HEK293 (cell line): ENCODE measurements at regions not wholly inside any gene's neighbourhood (a gene's known extent, or its start where the extent isn't known, plus 50 kb on each side); places are given as distances from the start of the nearest gene placed in this dataset.

ENCODE experiments used
- CTCF ChIA-PET: fragments of 350-600 bp; formaldehyde crosslinking; extraction: SDS; loops from one replicate; lab custom pipeline; 2021; ENCODE audit warnings: antibody characterized with exemption; lab: Yijun Ruan, JAX
- POLR2A ChIA-PET: fragments of 300-600 bp; formaldehyde crosslinking; extraction: SDS; loops from one replicate; lab custom pipeline; 2020; ENCODE audit warnings: antibody characterized with exemption, inconsistent platforms; lab: Yijun Ruan, JAX
- H3K27ac ChIP-seq: fragments of 200-500 bp; sonication (Bioruptor generic); 2 replicates; pipeline ENCODE4 v1.5.1; 2014; ENCODE audit warnings: low read depth, low read length, control low read depth, inconsistent platforms; ENCODE audit errors: extremely low read depth
- H3K36me3 ChIP-seq, 2 experiments: fragments of 200-500 bp in 1 of 2; sonication (Bioruptor generic) in 1 of 2; 1 replicate in 1 of 2; 2 replicates in 1 of 2; pipeline ENCODE4 v1.5.1; 2014 to 2017; ENCODE audit warnings: inconsistent platforms in 2 of 2, low read length in 2 of 2; ENCODE audit not compliant: control insufficient read depth in 2 of 2, insufficient read depth in 1 of 2
- H3K4me1 ChIP-seq: fragments of 200-500 bp; sonication (Bioruptor generic); 2 replicates; pipeline ENCODE4 v1.5.1; 2014; ENCODE audit warnings: mild to moderate bottlenecking, low read length, inconsistent platforms; ENCODE audit not compliant: control insufficient read depth, insufficient read depth
- H3K4me3 ChIP-seq: 2 replicates; pipeline ENCODE4 v1.5.1; 2011; ENCODE audit warnings: low read depth, mild to moderate bottlenecking, control low read depth, low read length, moderate library complexity
- H3K9me3 ChIP-seq: fragments of 200-500 bp; sonication (Bioruptor generic); 2 replicates; pipeline ENCODE4 v1.5.1; 2014; ENCODE audit warnings: low read depth, low read length, inconsistent platforms; ENCODE audit not compliant: control insufficient read depth, insufficient read depth
- KLF9 ChIP-seq: fragments of 450-650 bp; formaldehyde crosslinking; IDR thresholded peaks from 2 replicates; pipeline ENCODE4 v1.5.1; 2016; ENCODE audit warnings: missing biosample characterization, missing genetic modification characterization, low read depth
- MEIS1 ChIP-seq: sonication (generic); formaldehyde crosslinking; IDR thresholded peaks from 2 replicates; pipeline ENCODE4 v1.8.1; 2022; ENCODE audit warnings: missing genetic modification reagents, mild to moderate bottlenecking, borderline replicate concordance
- RBAK ChIP-seq: fragments of 450-650 bp; formaldehyde crosslinking; IDR thresholded peaks from 2 replicates; pipeline ENCODE4 v1.5.1; 2016; ENCODE audit warnings: missing biosample characterization, missing genetic modification characterization
- ZFP41 ChIP-seq: fragments of 450-650 bp; formaldehyde crosslinking; IDR thresholded peaks from 2 replicates; pipeline ENCODE4 v1.5.1; 2016; ENCODE audit warnings: missing biosample characterization, missing genetic modification characterization, borderline replicate concordance
- ZNF133 ChIP-seq: fragments of 450-650 bp; formaldehyde crosslinking; IDR thresholded peaks from 2 replicates; pipeline ENCODE4 v1.5.1; 2016; ENCODE audit warnings: missing biosample characterization, missing genetic modification characterization
- ZNF211 ChIP-seq: fragments of 450-650 bp; formaldehyde crosslinking; IDR thresholded peaks from 2 replicates; pipeline ENCODE4 v1.5.1; 2016; ENCODE audit warnings: low read depth, missing biosample characterization, missing genetic modification characterization
- ZNF350 ChIP-seq: fragments of 450-650 bp; formaldehyde crosslinking; IDR thresholded peaks from 2 replicates; pipeline ENCODE4 v1.5.0; 2017; ENCODE audit warnings: missing biosample characterization, mild to moderate bottlenecking, missing genetic modification characterization
- ZNF600 ChIP-seq: fragments of 450-650 bp; formaldehyde crosslinking; IDR thresholded peaks from 2 replicates; pipeline ENCODE4 v1.5.1; 2016; ENCODE audit warnings: missing biosample characterization, missing genetic modification characterization
- ZNF747 ChIP-seq: fragments of 450-650 bp; formaldehyde crosslinking; IDR thresholded peaks from 2 replicates; pipeline ENCODE4 v1.5.1; 2016; ENCODE audit warnings: missing biosample characterization, missing genetic modification characterization
- ZNF76 ChIP-seq: fragments of 450-650 bp; formaldehyde crosslinking; IDR thresholded peaks from 2 replicates; pipeline ENCODE4; 2016; ENCODE audit warnings: low read depth, missing biosample characterization, missing genetic modification characterization, borderline replicate concordance
- ZNF843 ChIP-seq: fragments of 450-650 bp; formaldehyde crosslinking; IDR thresholded peaks from 2 replicates; pipeline ENCODE4 v1.5.1; 2016; ENCODE audit warnings: missing biosample characterization, missing genetic modification characterization
- TF ChIP-seq, protein P1 (sequence below): fragments of 450-650 bp; formaldehyde crosslinking; IDR thresholded peaks from 2 replicates; pipeline ENCODE4 v1.5.1; 2016; ENCODE audit warnings: missing biosample characterization, missing genetic modification characterization
- TF ChIP-seq, protein P2 (sequence below): fragments of 450-650 bp; formaldehyde crosslinking; IDR thresholded peaks from 2 replicates; pipeline ENCODE4 v1.5.1; 2016; ENCODE audit warnings: missing biosample characterization, missing genetic modification characterization
- TF ChIP-seq, protein P3 (sequence below): fragments of 450-650 bp; formaldehyde crosslinking; conservative IDR thresholded peaks from 2 replicates; pipeline ENCODE4 v1.5.1; 2016; ENCODE audit warnings: low read depth, missing biosample characterization, missing genetic modification characterization
- TF ChIP-seq, protein P4 (sequence below): fragments of 450-650 bp; formaldehyde crosslinking; IDR thresholded peaks from 2 replicates; pipeline ENCODE4 v1.5.1; 2016; ENCODE audit warnings: missing biosample characterization, missing genetic modification characterization
- TF ChIP-seq, protein P5 (sequence below): fragments of 450-650 bp; formaldehyde crosslinking; IDR thresholded peaks from 2 replicates; pipeline ENCODE4 v1.5.1; 2016; ENCODE audit warnings: missing biosample characterization, missing genetic modification characterization

DNA sequence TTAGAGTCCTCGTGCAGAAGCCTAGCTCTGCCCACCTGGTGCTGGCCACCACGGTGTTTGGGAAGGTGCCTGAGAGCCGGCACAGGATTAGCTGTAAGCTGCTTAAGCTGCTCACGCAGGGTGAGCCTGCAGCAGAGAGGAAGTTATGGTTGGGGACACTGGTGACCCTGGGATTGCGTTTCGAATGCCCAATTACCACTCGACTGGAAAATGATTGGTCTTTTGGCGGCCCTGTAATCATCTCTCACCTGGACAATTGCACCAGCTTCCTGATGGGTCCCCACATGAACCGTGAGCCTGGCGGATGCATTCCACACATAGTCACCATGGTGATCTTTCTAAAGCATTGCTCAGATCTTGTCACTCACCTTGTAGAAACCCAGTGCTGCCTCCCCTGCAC, 442.3 kb upstream of the ZMIZ1 start:
- Histone ChIP-seq H3K9me3 (no peaks in the 10 kb centered on the region), H3K27ac (no peak overlapping the region), H3K4me1 (peaks cover 3% of the 10 kb centered on the region; the same call in 1 of the 2 replicates), H3K4me3 (no peak overlapping the region), H3K36me3 (no peaks in the 10 kb centered on the region)
- ChIA-PET CTCF (interaction anchor here (0.8 kb wide), 1 partner anchor 313 kb away, joined by 3 read pairs; no protein-coding TSS in a partner anchor), POLR2A (no interaction called here)
- TF ChIP-seq ZNF76 (no peak), ZNF843 (tag by site-specific recombination) (no peak), ZNF350 (no peak), RBAK (no peak), MEIS1 (CRISPR knock-in tag) (no peak)

DNA sequence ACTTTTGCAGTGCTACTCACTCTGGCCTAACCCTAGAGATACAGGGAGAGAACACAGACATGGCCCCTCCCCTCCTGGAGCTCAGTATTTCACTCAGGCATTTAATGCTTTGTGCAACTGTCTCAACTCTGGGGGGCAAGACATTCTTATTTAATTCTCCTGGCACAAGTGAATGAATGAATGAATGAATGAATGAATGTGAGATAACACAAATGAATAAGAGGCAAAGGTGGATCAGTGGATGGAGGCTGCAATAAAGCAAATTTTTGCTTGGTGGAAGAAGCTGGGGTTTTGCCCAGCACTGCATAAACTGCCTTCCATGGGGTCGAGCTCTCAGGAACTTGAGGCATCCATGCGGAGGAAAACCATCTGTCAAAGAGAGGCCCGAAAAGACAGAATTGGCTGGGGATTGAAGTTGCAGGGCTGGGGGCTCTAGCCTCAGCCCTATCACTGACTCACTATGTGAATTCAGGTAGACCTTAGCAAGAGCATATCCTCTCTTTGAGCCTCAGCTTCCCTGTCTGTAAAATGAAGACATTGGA, 441.4 kb upstream of the ZMIZ1 start:
- POLR2A ChIA-PET = no interaction called here
- TF ChIP-seq, protein P1, sequence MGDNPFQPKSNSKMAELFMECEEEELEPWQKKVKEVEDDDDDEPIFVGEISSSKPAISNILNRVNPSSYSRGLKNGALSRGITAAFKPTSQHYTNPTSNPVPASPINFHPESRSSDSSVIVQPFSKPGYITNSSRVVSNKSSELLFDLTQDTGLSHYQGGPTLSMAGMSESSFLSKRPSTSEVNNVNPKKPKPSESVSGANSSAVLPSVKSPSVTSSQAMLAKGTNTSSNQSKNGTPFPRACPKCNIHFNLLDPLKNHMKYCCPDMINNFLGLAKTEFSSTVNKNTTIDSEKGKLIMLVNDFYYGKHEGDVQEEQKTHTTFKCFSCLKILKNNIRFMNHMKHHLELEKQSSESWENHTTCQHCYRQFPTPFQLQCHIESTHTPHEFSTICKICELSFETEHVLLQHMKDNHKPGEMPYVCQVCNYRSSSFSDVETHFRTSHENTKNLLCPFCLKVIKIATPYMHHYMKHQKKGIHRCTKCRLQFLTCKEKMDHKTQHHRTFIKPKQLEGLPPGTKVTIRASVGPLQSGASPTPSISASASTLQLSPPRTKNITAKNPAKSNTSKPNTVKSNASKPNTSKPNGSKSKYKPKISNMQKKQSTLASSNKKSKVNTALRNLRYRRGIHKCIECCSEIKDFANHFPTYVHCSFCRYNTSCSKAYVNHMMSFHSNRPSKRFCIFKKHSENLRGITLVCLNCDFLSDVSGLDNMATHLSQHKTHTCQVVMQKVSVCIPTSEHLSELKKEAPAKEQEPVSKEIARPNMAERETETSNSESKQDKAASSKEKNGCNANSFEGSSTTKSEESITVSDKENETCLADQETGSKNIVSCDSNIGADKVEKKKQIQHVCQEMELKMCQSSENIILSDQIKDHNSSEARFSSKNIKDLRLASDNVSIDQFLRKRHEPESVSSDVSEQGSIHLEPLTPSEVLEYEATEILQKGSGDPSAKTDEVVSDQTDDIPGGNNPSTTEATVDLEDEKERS = no peak
- TF ChIP-seq MEIS1 (CRISPR knock-in tag) = no peak
- no peak for TF ChIP-seq ZFP41
- TF ChIP-seq, protein P2, sequence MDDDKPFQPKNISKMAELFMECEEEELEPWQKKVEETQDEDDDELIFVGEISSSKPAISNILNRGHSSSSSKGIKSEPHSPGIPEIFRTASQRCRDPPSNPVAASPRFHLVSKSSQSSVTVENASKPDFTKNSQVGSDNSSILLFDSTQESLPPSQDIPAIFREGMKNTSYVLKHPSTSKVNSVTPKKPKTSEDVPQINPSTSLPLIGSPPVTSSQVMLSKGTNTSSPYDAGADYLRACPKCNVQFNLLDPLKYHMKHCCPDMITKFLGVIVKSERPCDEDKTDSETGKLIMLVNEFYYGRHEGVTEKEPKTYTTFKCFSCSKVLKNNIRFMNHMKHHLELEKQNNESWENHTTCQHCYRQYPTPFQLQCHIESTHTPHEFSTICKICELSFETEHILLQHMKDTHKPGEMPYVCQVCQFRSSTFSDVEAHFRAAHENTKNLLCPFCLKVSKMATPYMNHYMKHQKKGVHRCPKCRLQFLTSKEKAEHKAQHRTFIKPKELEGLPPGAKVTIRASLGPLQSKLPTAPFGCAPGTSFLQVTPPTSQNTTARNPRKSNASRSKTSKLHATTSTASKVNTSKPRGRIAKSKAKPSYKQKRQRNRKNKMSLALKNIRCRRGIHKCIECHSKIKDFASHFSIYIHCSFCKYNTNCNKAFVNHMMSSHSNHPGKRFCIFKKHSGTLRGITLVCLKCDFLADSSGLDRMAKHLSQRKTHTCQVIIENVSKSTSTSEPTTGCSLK (tag by site-specific recombination) = no peak
- no peak for TF ChIP-seq KLF9 (tag by site-specific recombination)
- TF ChIP-seq, protein P3, sequence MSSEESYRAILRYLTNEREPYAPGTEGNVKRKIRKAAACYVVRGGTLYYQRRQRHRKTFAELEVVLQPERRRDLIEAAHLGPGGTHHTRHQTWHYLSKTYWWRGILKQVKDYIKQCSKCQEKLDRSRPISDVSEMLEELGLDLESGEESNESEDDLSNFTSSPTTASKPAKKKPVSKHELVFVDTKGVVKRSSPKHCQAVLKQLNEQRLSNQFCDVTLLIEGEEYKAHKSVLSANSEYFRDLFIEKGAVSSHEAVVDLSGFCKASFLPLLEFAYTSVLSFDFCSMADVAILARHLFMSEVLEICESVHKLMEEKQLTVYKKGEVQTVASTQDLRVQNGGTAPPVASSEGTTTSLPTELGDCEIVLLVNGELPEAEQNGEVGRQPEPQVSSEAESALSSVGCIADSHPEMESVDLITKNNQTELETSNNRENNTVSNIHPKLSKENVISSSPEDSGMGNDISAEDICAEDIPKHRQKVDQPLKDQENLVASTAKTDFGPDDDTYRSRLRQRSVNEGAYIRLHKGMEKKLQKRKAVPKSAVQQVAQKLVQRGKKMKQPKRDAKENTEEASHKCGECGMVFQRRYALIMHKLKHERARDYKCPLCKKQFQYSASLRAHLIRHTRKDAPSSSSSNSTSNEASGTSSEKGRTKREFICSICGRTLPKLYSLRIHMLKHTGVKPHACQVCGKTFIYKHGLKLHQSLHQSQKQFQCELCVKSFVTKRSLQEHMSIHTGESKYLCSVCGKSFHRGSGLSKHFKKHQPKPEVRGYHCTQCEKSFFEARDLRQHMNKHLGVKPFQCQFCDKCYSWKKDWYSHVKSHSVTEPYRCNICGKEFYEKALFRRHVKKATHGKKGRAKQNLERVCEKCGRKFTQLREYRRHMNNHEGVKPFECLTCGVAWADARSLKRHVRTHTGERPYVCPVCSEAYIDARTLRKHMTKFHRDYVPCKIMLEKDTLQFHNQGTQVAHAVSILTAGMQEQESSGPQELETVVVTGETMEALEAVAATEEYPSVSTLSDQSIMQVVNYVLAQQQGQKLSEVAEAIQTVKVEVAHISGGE (tag by site-specific recombination) = no peak
- TF ChIP-seq, protein P4, sequence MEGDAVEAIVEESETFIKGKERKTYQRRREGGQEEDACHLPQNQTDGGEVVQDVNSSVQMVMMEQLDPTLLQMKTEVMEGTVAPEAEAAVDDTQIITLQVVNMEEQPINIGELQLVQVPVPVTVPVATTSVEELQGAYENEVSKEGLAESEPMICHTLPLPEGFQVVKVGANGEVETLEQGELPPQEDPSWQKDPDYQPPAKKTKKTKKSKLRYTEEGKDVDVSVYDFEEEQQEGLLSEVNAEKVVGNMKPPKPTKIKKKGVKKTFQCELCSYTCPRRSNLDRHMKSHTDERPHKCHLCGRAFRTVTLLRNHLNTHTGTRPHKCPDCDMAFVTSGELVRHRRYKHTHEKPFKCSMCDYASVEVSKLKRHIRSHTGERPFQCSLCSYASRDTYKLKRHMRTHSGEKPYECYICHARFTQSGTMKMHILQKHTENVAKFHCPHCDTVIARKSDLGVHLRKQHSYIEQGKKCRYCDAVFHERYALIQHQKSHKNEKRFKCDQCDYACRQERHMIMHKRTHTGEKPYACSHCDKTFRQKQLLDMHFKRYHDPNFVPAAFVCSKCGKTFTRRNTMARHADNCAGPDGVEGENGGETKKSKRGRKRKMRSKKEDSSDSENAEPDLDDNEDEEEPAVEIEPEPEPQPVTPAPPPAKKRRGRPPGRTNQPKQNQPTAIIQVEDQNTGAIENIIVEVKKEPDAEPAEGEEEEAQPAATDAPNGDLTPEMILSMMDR (tag by site-specific recombination) = no peak
- no peak for TF ChIP-seq ZNF600 (tag by site-specific recombination)
- TF ChIP-seq, protein P5, sequence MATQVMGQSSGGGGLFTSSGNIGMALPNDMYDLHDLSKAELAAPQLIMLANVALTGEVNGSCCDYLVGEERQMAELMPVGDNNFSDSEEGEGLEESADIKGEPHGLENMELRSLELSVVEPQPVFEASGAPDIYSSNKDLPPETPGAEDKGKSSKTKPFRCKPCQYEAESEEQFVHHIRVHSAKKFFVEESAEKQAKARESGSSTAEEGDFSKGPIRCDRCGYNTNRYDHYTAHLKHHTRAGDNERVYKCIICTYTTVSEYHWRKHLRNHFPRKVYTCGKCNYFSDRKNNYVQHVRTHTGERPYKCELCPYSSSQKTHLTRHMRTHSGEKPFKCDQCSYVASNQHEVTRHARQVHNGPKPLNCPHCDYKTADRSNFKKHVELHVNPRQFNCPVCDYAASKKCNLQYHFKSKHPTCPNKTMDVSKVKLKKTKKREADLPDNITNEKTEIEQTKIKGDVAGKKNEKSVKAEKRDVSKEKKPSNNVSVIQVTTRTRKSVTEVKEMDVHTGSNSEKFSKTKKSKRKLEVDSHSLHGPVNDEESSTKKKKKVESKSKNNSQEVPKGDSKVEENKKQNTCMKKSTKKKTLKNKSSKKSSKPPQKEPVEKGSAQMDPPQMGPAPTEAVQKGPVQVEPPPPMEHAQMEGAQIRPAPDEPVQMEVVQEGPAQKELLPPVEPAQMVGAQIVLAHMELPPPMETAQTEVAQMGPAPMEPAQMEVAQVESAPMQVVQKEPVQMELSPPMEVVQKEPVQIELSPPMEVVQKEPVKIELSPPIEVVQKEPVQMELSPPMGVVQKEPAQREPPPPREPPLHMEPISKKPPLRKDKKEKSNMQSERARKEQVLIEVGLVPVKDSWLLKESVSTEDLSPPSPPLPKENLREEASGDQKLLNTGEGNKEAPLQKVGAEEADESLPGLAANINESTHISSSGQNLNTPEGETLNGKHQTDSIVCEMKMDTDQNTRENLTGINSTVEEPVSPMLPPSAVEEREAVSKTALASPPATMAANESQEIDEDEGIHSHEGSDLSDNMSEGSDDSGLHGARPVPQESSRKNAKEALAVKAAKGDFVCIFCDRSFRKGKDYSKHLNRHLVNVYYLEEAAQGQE = no peak
- no peak for TF ChIP-seq ZNF747
- TF ChIP-seq ZNF211 (tag by site-specific recombination) = no peak
- TF ChIP-seq ZNF133 = no peak

More for the DNA sequence above, 441.4 kb upstream of the ZMIZ1 start:
- Histone ChIP-seq H3K4me3 (no peak overlapping the region), H3K27ac (no peak overlapping the region), H3K36me3 (no peaks in the 10 kb centered on the region), H3K9me3 (no peaks in the 10 kb centered on the region), H3K4me1 (peaks cover 3% of the 10 kb centered on the region; the same call in 1 of the 2 replicates)
- CTCF ChIA-PET = no interaction called here
